SH-SY5Y (cell line): ENCODE measurements at regions not wholly inside any gene's neighbourhood (a gene's known extent, or its start where the extent isn't known, plus 50 kb on each side); places are given as distances from the start of the nearest gene placed in this dataset.

ENCODE experiments used
- GATA2 ChIP-seq: IDR thresholded peaks from 2 replicates; pipeline ENCODE4 v1.6.1; 2011; ENCODE audit warnings: mild to moderate bottlenecking, low read depth, low read length
- GATA3 ChIP-seq: IDR thresholded peaks from 2 replicates; pipeline ENCODE4 v1.6.1; 2011; ENCODE audit warnings: low read depth, mild to moderate bottlenecking, low read length, moderate library complexity

GRCh38 chr17:12507026-12507595, 158.6 kb upstream of the MYOCD start:
- no peak for TF ChIP-seq GATA3
- no peak for TF ChIP-seq GATA2
